HG02884 (cell line): ENCODE measurements at regions not wholly inside any gene's neighbourhood (a gene's known extent, or its start where the extent isn't known, plus 50 kb on each side); places are given as distances from the start of the nearest gene placed in this dataset.
"Not testable (repeated sequence)": the region's sequence is repeated elsewhere in the genome, so short reads cannot be mapped to it uniquely, and the experiment has no call there.

ENCODE experiments used
- ATAC-seq: cut with Tn5 transposase; IDR thresholded peaks from one replicate; pipeline ENCODE4 v1.9.1; 2021; ENCODE audit warnings: mild to moderate bottlenecking, moderate library complexity; ENCODE audit not compliant: unreplicated experiment

- ATAC-seq: no peak
These were observed 246.0 kb upstream of the CBLB start for GRCh38 chr3:106114848-106115247.

- no peak for ATAC-seq
These were observed 246.7 kb upstream of the CBLB start for GRCh38 chr3:106115557-106115956.

GRCh38 chr3:106116733-106117489 is 248.1 kb upstream of the CBLB start:
- ATAC-seq: no peak

GRCh38 chr3:106117490-106117858 is 248.7 kb upstream of the CBLB start:
- no peak for ATAC-seq

- ATAC-seq: no peak
These were observed 250.8 kb upstream of the CBLB start for GRCh38 chr3:106119614-106120082.

GRCh38 chr3:106120356-106120755 is 251.5 kb upstream of the CBLB start:
- no peak for ATAC-seq

- no peak for ATAC-seq
These were observed 252.9 kb upstream of the CBLB start for GRCh38 chr3:106121491-106122289.

- no peak for ATAC-seq
These were observed 256.0 kb upstream of the CBLB start for GRCh38 chr3:106124818-106125217.

GRCh38 chr3:106125321-106125720 is 256.5 kb upstream of the CBLB start:
- no peak for ATAC-seq

GRCh38 chr3:106126067-106126845 is 257.4 kb upstream of the CBLB start:
- no peak for ATAC-seq

- ATAC-seq: no peak
These were observed 258.0 kb upstream of the CBLB start for GRCh38 chr3:106126846-106127235.

- ATAC-seq: no peak
These were observed 261.1 kb upstream of the CBLB start for GRCh38 chr3:106129939-106130338.

- no peak for ATAC-seq
These were observed 261.8 kb upstream of the CBLB start for GRCh38 chr3:106130384-106131198.

- ATAC-seq: no peak
These were observed 266.8 kb upstream of the CBLB start for GRCh38 chr3:106135451-106136160.

GRCh38 chr3:106139826-106140225 is 271.0 kb upstream of the CBLB start:
- ATAC-seq: no peak

- no peak for ATAC-seq
These were observed 271.6 kb upstream of the CBLB start for GRCh38 chr3:106140431-106140830.

GRCh38 chr3:106144030-106144429 is 275.2 kb upstream of the CBLB start:
- ATAC-seq: no peak

GRCh38 chr3:106148440-106149082 is 279.7 kb upstream of the CBLB start:
- not testable (repeated sequence) for ATAC-seq

- no peak for ATAC-seq
These were observed 288.6 kb upstream of the CBLB start for GRCh38 chr3:106157411-106157810.
